ENCODE measurements at regions not wholly inside any gene's neighbourhood (a gene's known extent, or its start where the extent isn't known, plus 50 kb on each side); places are given as distances from the start of the nearest gene placed in this dataset.
A peak's percentile ranks its signal among the peaks of the same experiment; 100 is the strongest.

DNA sequence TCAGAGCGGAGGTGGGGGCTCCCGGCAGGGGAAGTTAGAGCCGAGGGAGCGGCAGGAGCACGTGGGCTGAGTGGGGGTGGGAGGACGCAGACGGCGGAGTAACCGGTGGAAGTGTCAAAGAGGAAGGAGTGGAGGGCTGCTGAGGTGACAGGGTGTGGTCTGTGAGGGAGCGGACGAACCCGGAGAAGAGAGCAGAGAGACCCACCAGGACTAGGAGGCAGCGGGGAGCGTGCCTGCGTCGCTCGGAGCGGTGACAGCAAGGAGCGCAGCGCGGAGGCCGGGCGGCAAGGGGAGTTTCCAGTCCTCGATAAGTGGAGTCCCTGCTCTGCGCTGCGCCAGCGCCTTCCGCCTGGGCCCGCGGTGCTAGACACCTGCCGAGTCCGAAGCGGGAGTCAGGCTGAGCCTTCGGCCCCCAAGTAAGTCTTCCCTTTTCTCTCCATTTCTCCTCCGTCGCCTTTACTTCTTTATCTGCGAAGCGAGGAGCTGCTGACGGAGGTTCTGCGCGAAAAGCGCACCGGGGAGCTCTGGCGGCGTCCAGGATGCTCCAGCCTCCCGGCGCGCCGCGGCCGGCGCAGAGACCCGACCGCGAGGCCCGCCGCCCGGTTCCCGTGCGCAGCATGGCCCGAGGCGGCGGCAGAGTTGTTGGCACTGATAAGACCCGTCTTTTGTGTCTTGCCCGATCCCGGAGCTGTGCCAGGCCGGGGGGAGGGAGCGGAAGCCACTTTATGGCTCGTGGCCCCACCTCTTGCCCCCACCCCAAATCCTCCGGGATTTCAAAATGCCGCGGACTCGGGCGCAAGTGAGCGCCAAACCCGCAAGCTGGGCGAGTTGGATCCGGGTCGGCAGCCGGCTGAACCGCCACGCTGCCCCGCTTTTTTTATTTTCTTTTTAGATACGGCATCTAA lies 533.0 kb upstream of the SEMA6D start:
- peak in 2 of 3 donors; percentile 5 to 36 for DNase-seq

DNA sequence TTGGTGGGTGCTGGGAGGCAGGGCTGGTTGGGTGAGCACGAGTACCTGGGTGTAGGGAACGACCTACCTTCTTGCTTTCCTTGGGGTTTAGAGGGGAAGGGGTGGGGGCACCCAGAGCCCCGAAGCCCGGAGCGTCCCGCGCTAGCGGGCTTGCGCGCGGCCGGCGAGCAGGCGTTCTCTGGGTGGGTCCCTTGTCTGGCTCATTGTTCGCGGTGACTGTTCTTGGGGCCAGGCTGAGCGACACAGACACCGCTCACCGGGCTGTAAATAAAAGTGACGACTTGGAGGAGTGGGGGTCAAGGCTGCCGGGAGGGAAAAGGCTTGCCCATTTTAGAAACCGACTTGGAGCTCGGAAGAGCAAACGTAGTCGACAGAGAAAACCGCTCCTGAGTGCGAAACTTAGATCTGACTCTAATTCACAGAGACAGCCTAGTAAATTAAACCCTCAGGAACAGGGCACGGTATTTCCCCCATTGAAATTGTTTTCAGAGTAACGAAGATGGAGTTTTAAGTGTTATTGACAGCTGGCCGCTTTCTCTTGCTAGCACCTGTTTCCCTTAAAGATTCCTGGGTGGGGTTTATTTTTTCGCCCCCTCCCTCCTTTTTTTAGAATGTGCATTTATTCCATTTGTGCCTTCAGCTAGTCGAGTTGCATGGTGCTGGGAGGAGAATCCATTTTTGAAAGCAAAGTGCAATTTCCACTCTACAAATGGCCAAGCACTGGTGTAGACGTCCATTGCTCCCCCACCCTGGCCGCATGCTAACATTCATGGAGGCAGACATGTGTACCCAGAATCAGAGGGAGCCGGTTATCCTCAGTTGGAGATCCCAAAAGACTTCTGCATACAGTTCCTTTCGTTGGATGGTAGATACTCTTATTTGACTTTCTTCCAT lies 532.1 kb upstream of the SEMA6D start:
- DNase-seq = no peak

GRCh38 chr15:47186075-47186474 lies 531.2 kb upstream of the SEMA6D start:
- DNase-seq = no peak

DNA sequence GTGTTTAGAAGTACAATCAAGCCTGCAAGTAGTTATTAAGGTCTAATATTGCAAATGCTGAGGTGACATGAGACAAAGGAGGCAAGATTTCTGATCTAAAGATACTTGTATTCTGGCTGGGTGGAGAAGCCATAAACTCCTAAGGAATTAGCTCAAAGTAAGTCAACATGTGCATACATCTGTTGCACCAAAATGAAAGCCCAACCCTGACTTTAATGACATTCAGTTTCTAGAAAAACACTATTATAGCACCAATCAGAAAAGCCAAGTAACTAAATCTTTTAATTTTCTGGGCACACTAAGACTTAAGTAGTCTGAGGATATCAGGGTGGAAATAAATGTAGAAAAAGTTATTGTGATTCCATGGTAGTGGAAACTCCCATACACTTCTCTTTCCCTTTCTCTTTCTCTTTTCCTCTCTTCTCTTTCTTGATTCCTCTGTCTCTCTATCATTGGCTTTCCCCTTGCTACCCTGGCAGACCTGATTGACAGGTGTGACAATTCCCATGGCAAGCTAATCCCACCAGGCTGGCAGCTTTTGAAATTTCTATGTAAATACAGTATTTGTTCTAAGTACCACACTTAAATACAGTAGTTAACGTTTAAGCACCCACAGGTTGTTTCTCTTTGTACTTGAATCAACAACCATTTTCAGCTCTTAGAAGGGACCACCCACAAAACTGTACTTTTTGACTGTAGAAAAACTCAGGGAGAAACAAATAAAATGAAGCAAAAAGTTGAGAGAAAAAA lies 528.4 kb upstream of the SEMA6D start:
- no peak for DNase-seq

DNA sequence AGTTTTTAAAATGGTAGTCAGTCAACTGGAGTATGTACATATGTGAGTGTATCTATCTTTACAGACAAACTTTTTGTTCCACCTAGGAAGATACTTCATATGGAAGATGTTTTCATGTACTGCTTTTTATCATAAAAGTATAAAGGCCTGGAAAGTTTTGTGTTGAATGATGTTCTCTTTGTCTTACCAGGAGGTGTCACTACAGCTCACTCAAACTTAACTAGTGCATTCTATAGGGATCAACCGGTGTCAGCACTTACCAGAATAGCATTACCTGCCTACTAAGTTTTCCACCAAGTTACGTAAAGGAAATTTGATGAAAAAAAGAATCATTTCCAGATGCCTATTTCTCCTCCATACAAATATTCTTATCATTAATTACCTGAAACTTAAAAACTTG lies 522.6 kb upstream of the SEMA6D start:
- peak in 1 of 3 donors; percentile 3 for DNase-seq

- DNase-seq = peak; percentile 66 to 78 (median 72)
Observed at GRCh38 chr15:47196048-47196447, 521.3 kb upstream of the SEMA6D start.

DNA sequence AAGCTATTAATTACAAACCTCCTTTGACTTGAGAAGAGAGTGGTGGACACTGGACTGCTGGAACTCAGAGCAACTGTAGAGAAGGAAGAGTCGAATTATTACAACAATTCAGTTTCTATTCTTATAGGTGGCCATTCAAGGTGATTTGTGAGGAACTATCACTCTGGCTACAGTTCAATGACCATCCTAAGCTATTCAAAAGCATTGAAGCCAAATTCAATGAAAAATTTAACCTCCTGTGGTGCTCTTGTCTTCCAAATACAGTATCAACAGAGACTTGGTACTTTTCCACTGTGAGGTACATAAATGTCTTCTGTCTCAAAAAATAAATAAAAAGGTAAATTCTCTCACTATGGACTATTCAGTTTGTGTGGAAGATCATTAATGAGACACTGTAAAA lies 513.3 kb upstream of the SEMA6D start:
- no peak for DNase-seq

GRCh38 chr15:47206358-47206978 lies 510.8 kb upstream of the SEMA6D start:
- no peak for DNase-seq

GRCh38 chr15:47209591-47209990 lies 507.7 kb upstream of the SEMA6D start:
- DNase-seq = no peak

DNA sequence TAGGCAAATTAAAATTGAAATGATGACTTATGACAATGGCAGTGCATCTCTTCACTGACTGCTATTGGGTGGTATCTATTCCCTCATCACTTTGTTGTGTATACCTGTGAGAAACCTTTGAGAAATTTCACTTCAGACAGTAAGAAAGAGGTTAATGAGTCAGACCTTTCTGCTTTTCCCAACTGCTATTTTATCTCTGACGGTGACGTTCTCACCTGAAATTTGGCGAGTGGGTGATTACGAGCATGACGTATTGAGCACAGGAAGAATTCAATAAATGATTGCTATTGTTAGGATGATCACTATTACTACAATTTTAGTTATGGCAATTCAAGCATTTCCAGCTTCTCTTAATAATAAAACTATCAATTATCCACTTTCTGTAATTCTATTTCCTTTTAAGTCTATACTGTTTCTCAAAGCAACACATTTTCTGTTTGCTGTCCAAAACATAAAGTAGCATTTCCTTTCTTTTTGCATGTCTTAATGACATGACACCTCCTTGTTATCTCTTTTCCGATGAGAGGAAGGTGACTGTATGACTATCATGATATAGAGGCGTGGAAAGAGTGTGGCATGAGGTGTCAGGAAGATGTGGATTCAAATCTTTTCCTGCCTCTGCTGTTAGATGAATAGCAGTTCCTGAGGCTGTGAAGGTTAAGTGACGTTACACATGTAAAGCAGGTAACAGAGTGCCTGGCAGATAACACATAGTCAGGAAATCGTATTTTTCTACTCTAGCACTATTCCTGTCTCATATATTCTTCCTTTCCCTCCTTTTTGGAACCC lies 504.9 kb upstream of the SEMA6D start:
- DNase-seq = no peak

DNA sequence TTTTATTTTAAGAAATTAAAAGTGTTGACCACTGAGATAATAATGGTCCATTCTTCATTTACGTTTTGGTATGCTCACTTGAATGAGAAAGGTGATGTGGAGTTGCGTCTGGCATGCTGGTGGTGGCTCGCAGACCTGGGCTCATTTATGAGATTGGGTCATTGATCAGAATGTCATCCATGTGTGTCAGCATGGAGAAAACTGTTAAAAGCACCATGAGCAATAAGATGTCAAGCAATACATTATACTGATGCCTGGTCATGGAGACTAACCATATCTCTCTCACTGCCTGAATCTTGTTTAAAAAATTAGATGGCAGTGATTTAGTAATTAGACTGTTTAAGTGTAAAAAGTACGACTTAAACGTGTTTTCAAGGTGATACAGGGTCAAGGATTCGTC lies 503.4 kb upstream of the SEMA6D start:
- no peak for DNase-seq

DNA sequence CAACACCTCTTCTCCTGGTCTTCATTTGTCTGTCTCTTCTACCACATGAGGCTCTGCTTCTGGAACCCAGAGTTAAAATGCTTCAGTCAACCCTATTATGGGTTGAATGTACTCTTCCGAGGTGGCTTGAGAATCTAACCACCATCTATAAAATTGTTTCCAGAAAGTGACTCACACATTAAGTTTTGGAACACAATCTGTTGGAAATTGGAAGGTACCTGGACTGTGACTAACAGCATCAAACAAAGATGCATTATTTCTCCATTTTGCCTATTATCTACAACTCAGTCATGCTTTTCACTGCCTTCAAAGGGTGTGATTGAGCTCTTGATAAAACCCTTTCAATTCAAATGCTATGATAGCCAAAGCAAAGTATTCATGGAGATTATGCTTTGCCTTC lies 499.0 kb upstream of the SEMA6D start:
- no peak for DNase-seq

GRCh38 chr15:47244361-47244760 lies 472.9 kb upstream of the SEMA6D start:
- DNase-seq = no peak

DNA sequence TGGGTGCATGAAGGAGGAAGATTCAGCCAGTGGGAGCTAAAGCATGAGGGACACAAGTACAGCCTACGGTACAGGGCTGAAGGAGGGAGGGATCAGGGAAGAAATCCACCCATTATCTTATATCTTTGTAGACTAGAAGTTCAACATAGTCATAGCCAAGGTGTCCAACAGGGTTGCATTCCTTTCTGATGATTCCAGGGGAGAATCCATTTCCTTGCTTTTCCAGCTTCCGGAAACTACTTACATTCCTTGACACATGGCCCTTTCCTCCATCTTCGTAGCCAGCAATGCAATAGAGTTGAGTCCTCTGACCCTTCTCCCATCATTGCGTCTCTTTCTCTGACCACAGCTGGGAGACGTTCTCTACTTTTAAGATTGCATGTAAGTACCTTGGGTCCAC lies 471.0 kb upstream of the SEMA6D start:
- DNase-seq = no peak

- no peak for DNase-seq
Observed at GRCh38 chr15:47258521-47258920, 458.8 kb upstream of the SEMA6D start.

GRCh38 chr15:47265686-47266085 lies 451.6 kb upstream of the SEMA6D start:
- no peak for DNase-seq

GRCh38 chr15:47266566-47266965 lies 450.7 kb upstream of the SEMA6D start:
- DNase-seq = no peak

GRCh38 chr15:47273864-47274263 lies 443.4 kb upstream of the SEMA6D start:
- DNase-seq = no peak

DNA sequence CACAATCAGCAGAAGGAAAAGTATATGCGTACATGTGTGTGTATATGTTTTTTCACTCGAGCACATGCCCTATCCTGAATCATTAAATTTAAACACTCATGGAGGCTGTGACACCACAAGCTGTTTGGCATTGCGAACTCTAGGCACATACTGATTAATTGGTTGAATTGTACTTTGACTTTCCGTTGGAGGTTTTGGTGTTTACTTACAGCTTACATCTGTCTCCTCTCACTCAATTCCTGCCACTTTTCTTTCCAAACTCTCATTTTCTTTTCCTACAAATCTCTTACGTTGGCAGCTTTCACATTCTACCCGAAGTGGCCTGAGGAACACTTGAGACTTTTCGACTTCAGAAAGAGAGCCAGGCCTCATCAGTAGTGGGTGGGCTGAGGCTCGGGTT lies 434.1 kb upstream of the SEMA6D start:
- DNase-seq = no peak

GRCh38 chr15:47288794-47289193 lies 428.5 kb upstream of the SEMA6D start:
- no peak for DNase-seq

- DNase-seq = no peak
Observed at GRCh38 chr15:47289656-47290055, 427.6 kb upstream of the SEMA6D start.

DNA sequence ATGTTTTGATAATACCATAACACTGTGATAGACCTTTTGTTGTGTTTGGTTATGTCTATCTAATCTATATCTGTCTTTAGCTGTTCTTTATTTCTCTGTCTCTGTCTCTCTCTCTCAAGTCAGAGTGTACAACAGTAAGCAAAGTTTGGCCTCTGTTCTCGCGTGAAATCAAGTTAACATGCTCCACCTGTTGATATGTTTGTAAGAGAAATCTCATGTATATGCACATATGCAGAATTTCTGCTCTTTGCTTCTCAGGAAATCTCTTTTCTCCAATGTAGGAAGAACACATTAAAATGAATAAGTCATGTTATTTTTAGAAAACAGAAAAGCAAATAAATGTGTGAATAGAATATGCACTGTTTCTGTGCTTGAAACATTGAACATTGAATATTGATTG lies 425.5 kb upstream of the SEMA6D start:
- no peak for DNase-seq

All from suppressor macrophage treated with lipopolysaccharide for 1 hour (primary cell).